Cardiac muscle cell (in vitro differentiated cells and primary cell): ENCODE measurements at regions not wholly inside any gene's neighbourhood (a gene's known extent, or its start where the extent isn't known, plus 50 kb on each side); places are given as distances from the start of the nearest gene placed in this dataset.

Source experiments
- DNase-seq, 2 donors: peaks; one replicate each; pipeline versions ENCODE4 v3.0.0 to v3.0.0-alpha.2; 2010 to 2017; ENCODE audit warnings: low read depth in 1 of 2, low spot score in 1 of 2
- H3K27ac ChIP-seq: fragments of 200-600 bp; sonication (generic); 2 replicates; pipeline ENCODE4 v1.5.1; 2016
- H3K27me3 ChIP-seq: fragments of 200-600 bp; sonication (generic); 2 replicates; pipeline ENCODE4 v1.6.0; 2016; ENCODE audit warnings: control low read depth
- H3K36me3 ChIP-seq: fragments of 200-600 bp; sonication (generic); 2 replicates; pipeline ENCODE4 v1.5.1; 2016; ENCODE audit warnings: control low read depth
- H3K4me1 ChIP-seq: fragments of 200-600 bp; sonication (generic); 2 replicates; pipeline ENCODE4 v1.8.1; 2017; ENCODE audit warnings: low read depth, mild to moderate bottlenecking, mixed run types
- H3K4me3 ChIP-seq: fragments of 200-600 bp; sonication (generic); 2 replicates; pipeline ENCODE4 v1.5.1; 2016; ENCODE audit warnings: mild to moderate bottlenecking
- H3K9me3 ChIP-seq: fragments of 200-600 bp; sonication (generic); 2 replicates; pipeline ENCODE4 v1.5.1; 2017; ENCODE audit warnings: low read depth, mild to moderate bottlenecking, control low read depth
- CTCF ChIP-seq: IDR thresholded peaks from 2 replicates; pipeline ENCODE4 v1.5.1; 2012; ENCODE audit warnings: low read depth, mild to moderate bottlenecking, low read length

- no peaks in the 10 kb centered on the region for H3K36me3 ChIP-seq
- no peaks in the 10 kb centered on the region for H3K4me1 ChIP-seq
- DNase-seq, result no peak
- no peak for TF ChIP-seq CTCF
- no peaks in the 10 kb centered on the region for H3K27me3 ChIP-seq
- no peak overlapping the region for H3K4me3 ChIP-seq
- no peak overlapping the region for H3K27ac ChIP-seq
- H3K9me3 ChIP-seq, result no peaks in the 10 kb centered on the region
Observed at GRCh38 chr2:238716171-238716570, 131.7 kb upstream of the TWIST2 start.

GRCh38 chr2:238716585-238716984 lies 131.3 kb upstream of the TWIST2 start:
- Histone ChIP-seq H3K27me3 (no peaks in the 10 kb centered on the region), H3K9me3 (no peaks in the 10 kb centered on the region), H3K27ac (no peak overlapping the region), H3K4me3 (no peak overlapping the region), H3K4me1 (no peaks in the 10 kb centered on the region), H3K36me3 (no peaks in the 10 kb centered on the region)
- no peak for TF ChIP-seq CTCF
- DNase-seq, result no peak

- H3K9me3 ChIP-seq, result no peaks in the 10 kb centered on the region
- H3K27me3 ChIP-seq, result no peaks in the 10 kb centered on the region
- no peak for DNase-seq
- no peak for TF ChIP-seq CTCF
- no peak overlapping the region for H3K4me3 ChIP-seq
- no peaks in the 10 kb centered on the region for H3K36me3 ChIP-seq
- H3K4me1 ChIP-seq, result no peaks in the 10 kb centered on the region
- H3K27ac ChIP-seq, result no peak overlapping the region
Observed at GRCh38 chr2:238717084-238717483, 130.8 kb upstream of the TWIST2 start.

GRCh38 chr2:238719641-238720040 lies 128.2 kb upstream of the TWIST2 start:
- H3K9me3 ChIP-seq, result no peaks in the 10 kb centered on the region
- TF ChIP-seq CTCF, result no peak
- H3K27ac ChIP-seq, result no peak overlapping the region
- DNase-seq, result no peak
- no peaks in the 10 kb centered on the region for H3K36me3 ChIP-seq
- H3K27me3 ChIP-seq, result no peaks in the 10 kb centered on the region
- H3K4me1 ChIP-seq, result no peaks in the 10 kb centered on the region
- H3K4me3 ChIP-seq, result no peak overlapping the region

- no peaks in the 10 kb centered on the region for H3K4me1 ChIP-seq
- no peak overlapping the region for H3K27ac ChIP-seq
- peak in 1 of 2 donors; percentile 53 for DNase-seq
- H3K27me3 ChIP-seq, result no peaks in the 10 kb centered on the region
- peak; percentile 72 for TF ChIP-seq CTCF
- no peaks in the 10 kb centered on the region for H3K9me3 ChIP-seq
- H3K4me3 ChIP-seq, result no peak overlapping the region
- no peaks in the 10 kb centered on the region for H3K36me3 ChIP-seq
Observed at GRCh38 chr2:238720232-238720672, 127.6 kb upstream of the TWIST2 start.

GRCh38 chr2:238722181-238722580 lies 125.7 kb upstream of the TWIST2 start:
- H3K9me3 ChIP-seq, result peaks cover 3% of the 10 kb centered on the region
- no peak for TF ChIP-seq CTCF
- H3K4me3 ChIP-seq, result no peak overlapping the region
- no peak for DNase-seq
- no peaks in the 10 kb centered on the region for H3K27me3 ChIP-seq
- no peak overlapping the region for H3K27ac ChIP-seq
- no peaks in the 10 kb centered on the region for H3K36me3 ChIP-seq
- no peaks in the 10 kb centered on the region for H3K4me1 ChIP-seq
